GM12878 (cell line): ENCODE measurements at regions not wholly inside any gene's neighbourhood (a gene's known extent, or its start where the extent isn't known, plus 50 kb on each side); places are given as distances from the start of the nearest gene placed in this dataset.

Experiments
- ATAC-seq: fragments of 200-7000 bp; cut with Tn5 transposase; 3 replicates; pipeline ENCODE4 v1.9.1; 2020; ENCODE audit warnings: mild to moderate bottlenecking, moderate library complexity
- BruUV-seq: library from RNA; stranded (reverse); fragments of 400-500 nt; replicated peaks from 2 replicates; lab custom pipeline; 2021; lab: Mats Ljungman, UMichigan
- CTCF ChIA-PET: fragments of 300-600 bp; sonication (Branson Sonifier 250); formaldehyde crosslinking; extraction: SDS; loops from one replicate; lab custom pipeline; 2021; ENCODE audit warnings: inconsistent platforms; lab: Yijun Ruan, JAX
- POLR2A ChIA-PET: fragments of 350-600 bp; formaldehyde crosslinking; extraction: SDS; loops from one replicate; lab custom pipeline; 2021; ENCODE audit warnings: inconsistent platforms; lab: Charles Lee
- RAD21 ChIA-PET: fragments of 300-600 bp; sonication (Branson Sonifier 250); formaldehyde crosslinking; loops from one replicate; lab custom pipeline; 2023; ENCODE audit warnings: antibody characterized with exemption; ENCODE audit not compliant: unreplicated experiment; lab: Charles Lee
- SMC1A ChIA-PET: fragments of 300-600 bp; sonication (Branson Sonifier 250); formaldehyde crosslinking; loops from one replicate; lab custom pipeline; 2023; ENCODE audit not compliant: unreplicated experiment, uncharacterized antibody; lab: Charles Lee
- DNase-seq: peaks from one replicate; pipeline ENCODE4 v3.0.0-alpha.2; 2011; ENCODE audit warnings: low read depth, low spot score
- FAIRE-seq: peaks from 3 replicates; lab custom pipeline; 2011; peaks lifted over from hg19 to GRCh38; lab: Jason Lieb, UNC
- H2AFZ ChIP-seq: 2 replicates; pipeline ENCODE4 v1.6.0; 2011; ENCODE audit warnings: low read depth, low read length, control low read depth; ENCODE audit not compliant: control insufficient read depth
- H3K27ac ChIP-seq: 2 replicates; pipeline ENCODE4 v1.5.1; 2011; ENCODE audit warnings: control low read depth; ENCODE audit not compliant: control insufficient read depth, insufficient read depth
- H3K27me3 ChIP-seq, 2 experiments: replicated peaks in 1 of 2; 2 replicates each; pipeline versions ENCODE4 v1.6.0 to v1.6.1; 2011; ENCODE audit warnings: low read length in 1 of 2; ENCODE audit not compliant: control insufficient read depth in 2 of 2, insufficient read depth in 2 of 2
- H3K36me3 ChIP-seq, 2 experiments: 2 replicates each; pipeline ENCODE4 v1.5.1; 2011; ENCODE audit warnings: low read length in 1 of 2; ENCODE audit not compliant: control insufficient read depth in 2 of 2, insufficient read depth in 2 of 2
- H3K4me1 ChIP-seq: 2 replicates; pipeline ENCODE4 v1.6.1; 2011; ENCODE audit warnings: mild to moderate bottlenecking, low read length, moderate library complexity, mixed read lengths; ENCODE audit not compliant: control insufficient read depth, insufficient read depth
- H3K4me2 ChIP-seq: 2 replicates; pipeline ENCODE4 v1.6.0; 2011; ENCODE audit warnings: control low read depth; ENCODE audit not compliant: control insufficient read depth, insufficient read depth
- H3K4me3 ChIP-seq: fragments of 200-600 bp; sonication (generic); 2 replicates; pipeline ENCODE4 v1.5.1; 2016
- H3K79me2 ChIP-seq: 2 replicates; pipeline ENCODE4 v1.6.0; 2011; ENCODE audit warnings: low read length; ENCODE audit not compliant: control insufficient read depth, insufficient read depth
- H3K9ac ChIP-seq: 2 replicates; pipeline ENCODE4 v1.8.0; 2011; ENCODE audit warnings: low read length, control low read depth, mixed read lengths; ENCODE audit not compliant: control insufficient read depth, insufficient read depth
- H3K9me3 ChIP-seq: replicated peaks from 3 replicates; pipeline ENCODE4 v1.5.1; 2011; ENCODE audit warnings: mild to moderate bottlenecking, low read length; ENCODE audit not compliant: control insufficient read depth, insufficient read depth
- H4K20me1 ChIP-seq: 2 replicates; pipeline ENCODE4 v1.6.0; 2011; ENCODE audit not compliant: control insufficient read depth, insufficient read depth
- BHLHE40 ChIP-seq, 2 experiments: fragments of 450-650 bp in 1 of 2; IDR thresholded peaks; 2 replicates each; pipeline ENCODE4 v1.6.1; 2011 to 2017; ENCODE audit warnings: low read depth in 2 of 2, borderline replicate concordance in 1 of 2, improper control_type of control experiment in 1 of 2, low read length in 1 of 2, mild to moderate bottlenecking in 1 of 2
- EP300 ChIP-seq, 2 experiments: fragments of 150-350 bp in 1 of 2; IDR thresholded peaks; 2 replicates each; pipeline ENCODE4 v1.6.1; 2011 to 2012; ENCODE audit warnings: low read depth in 2 of 2, low read length in 2 of 2, borderline replicate concordance in 1 of 2, improper control_type of control experiment in 1 of 2, inconsistent platforms in 1 of 2; ENCODE audit not compliant: control insufficient read depth in 1 of 2
- FOXK2 ChIP-seq: fragments of 450-650 bp; IDR thresholded peaks from 2 replicates; pipeline ENCODE4 v1.6.1; 2017; ENCODE audit warnings: mild to moderate bottlenecking, moderate library complexity
- MTA3 ChIP-seq: IDR thresholded peaks from 2 replicates; pipeline ENCODE4 v1.6.1; 2012; ENCODE audit warnings: low read length, inconsistent platforms, borderline replicate concordance
- SREBF1 ChIP-seq: IDR thresholded peaks from 2 replicates; pipeline ENCODE4 v1.6.1; 2012; ENCODE audit warnings: mild to moderate bottlenecking, low read length
- WGBS: methylation state at CpG from one replicate; pipeline ENCODE4 v1.1.6; 2016; ENCODE audit warnings: low lambda C conversion rate; ENCODE audit not compliant: insufficient replicate concordance, insufficient coverage; ENCODE audit errors: missing lambda C conversion rate; 5-methylcytosine and 5-hydroxymethylcytosine counted together
- in situ Hi-C: fragments of 300-500 bp; cut with MboI; formaldehyde crosslinking; loops from 9 replicates; pipeline ENCODE4 v1.14.3; 2018; ENCODE audit warnings: mixed read lengths
- intact Hi-C: fragments of 100-400 bp; cut with micrococcal nuclease; formaldehyde crosslinking; loops from one replicate; pipeline ENCODE4 v1.14.2; 2022; ENCODE audit not compliant: unreplicated experiment
- TF ChIP-seq, protein P1 (sequence below): IDR thresholded peaks from 2 replicates; pipeline ENCODE4 v1.6.1; 2012; ENCODE audit warnings: improper control_type of control experiment, low read depth, low read length; ENCODE audit not compliant: insufficient replicate concordance
- TF ChIP-seq, protein P2 (sequence below): fragments of 450-650 bp; formaldehyde crosslinking; IDR thresholded peaks from 2 replicates; pipeline ENCODE4 v1.4.0; 2022; ENCODE audit warnings: mild to moderate bottlenecking, moderate library complexity
- TF ChIP-seq, protein P3 (sequence below): fragments of 450-650 bp; IDR thresholded peaks from 2 replicates; pipeline ENCODE4 v1.6.1; 2017; ENCODE audit warnings: borderline replicate concordance

DNA sequence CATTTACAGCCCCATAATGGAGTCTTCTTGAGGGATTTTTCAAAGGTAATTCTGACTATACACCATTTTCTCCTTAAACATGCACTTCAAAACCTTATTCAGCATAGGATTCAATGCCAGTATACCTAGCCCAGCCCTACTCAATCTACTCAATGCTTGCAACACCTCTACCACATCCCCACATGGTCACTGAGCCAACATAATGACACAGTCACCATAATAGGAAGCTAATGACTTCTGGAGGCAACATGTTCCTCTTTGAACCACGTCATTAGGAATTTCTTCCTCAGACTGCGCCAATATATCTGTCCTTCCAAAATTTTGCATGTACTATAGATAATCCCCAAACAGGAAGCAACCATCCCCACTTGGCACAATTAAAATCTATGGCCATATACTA lies 153.9 kb upstream of the SETMAR start:
- no peak for FAIRE-seq
- RAD21 ChIA-PET, result no interaction called here
- TF ChIP-seq, protein P1, sequence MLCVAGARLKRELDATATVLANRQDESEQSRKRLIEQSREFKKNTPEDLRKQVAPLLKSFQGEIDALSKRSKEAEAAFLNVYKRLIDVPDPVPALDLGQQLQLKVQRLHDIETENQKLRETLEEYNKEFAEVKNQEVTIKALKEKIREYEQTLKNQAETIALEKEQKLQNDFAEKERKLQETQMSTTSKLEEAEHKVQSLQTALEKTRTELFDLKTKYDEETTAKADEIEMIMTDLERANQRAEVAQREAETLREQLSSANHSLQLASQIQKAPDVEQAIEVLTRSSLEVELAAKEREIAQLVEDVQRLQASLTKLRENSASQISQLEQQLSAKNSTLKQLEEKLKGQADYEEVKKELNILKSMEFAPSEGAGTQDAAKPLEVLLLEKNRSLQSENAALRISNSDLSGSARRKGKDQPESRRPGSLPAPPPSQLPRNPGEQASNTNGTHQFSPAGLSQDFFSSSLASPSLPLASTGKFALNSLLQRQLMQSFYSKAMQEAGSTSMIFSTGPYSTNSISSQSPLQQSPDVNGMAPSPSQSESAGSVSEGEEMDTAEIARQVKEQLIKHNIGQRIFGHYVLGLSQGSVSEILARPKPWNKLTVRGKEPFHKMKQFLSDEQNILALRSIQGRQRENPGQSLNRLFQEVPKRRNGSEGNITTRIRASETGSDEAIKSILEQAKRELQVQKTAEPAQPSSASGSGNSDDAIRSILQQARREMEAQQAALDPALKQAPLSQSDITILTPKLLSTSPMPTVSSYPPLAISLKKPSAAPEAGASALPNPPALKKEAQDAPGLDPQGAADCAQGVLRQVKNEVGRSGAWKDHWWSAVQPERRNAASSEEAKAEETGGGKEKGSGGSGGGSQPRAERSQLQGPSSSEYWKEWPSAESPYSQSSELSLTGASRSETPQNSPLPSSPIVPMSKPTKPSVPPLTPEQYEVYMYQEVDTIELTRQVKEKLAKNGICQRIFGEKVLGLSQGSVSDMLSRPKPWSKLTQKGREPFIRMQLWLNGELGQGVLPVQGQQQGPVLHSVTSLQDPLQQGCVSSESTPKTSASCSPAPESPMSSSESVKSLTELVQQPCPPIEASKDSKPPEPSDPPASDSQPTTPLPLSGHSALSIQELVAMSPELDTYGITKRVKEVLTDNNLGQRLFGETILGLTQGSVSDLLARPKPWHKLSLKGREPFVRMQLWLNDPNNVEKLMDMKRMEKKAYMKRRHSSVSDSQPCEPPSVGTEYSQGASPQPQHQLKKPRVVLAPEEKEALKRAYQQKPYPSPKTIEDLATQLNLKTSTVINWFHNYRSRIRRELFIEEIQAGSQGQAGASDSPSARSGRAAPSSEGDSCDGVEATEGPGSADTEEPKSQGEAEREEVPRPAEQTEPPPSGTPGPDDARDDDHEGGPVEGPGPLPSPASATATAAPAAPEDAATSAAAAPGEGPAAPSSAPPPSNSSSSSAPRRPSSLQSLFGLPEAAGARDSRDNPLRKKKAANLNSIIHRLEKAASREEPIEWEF, result no peak
- TF ChIP-seq, protein P2, sequence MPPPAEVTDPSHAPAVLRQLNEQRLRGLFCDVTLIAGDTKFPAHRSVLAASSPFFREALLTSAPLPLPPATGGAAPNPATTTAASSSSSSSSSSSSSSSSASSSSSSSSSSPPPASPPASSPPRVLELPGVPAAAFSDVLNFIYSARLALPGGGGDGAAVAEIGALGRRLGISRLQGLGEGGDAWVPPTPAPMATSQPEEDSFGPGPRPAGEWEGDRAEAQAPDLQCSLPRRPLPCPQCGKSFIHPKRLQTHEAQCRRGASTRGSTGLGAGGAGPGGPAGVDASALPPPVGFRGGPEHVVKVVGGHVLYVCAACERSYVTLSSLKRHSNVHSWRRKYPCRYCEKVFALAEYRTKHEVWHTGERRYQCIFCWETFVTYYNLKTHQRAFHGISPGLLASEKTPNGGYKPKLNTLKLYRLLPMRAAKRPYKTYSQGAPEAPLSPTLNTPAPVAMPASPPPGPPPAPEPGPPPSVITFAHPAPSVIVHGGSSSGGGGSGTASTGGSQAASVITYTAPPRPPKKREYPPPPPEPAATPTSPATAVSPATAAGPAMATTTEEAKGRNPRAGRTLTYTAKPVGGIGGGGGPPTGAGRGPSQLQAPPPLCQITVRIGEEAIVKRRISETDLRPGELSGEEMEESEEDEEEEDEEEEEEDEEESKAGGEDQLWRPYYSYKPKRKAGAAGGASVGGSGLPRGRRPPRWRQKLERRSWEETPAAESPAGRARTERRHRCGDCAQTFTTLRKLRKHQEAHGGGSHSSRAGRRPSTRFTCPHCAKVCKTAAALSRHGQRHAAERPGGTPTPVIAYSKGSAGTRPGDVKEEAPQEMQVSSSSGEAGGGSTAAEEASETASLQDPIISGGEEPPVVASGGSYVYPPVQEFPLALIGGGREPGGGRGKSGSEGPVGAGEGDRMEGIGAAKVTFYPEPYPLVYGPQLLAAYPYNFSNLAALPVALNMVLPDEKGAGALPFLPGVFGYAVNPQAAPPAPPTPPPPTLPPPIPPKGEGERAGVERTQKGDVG (CRISPR knock-in tag), result no peak
- no peak for TF ChIP-seq MTA3
- no peak for TF ChIP-seq SREBF1
- TF ChIP-seq, protein P3, sequence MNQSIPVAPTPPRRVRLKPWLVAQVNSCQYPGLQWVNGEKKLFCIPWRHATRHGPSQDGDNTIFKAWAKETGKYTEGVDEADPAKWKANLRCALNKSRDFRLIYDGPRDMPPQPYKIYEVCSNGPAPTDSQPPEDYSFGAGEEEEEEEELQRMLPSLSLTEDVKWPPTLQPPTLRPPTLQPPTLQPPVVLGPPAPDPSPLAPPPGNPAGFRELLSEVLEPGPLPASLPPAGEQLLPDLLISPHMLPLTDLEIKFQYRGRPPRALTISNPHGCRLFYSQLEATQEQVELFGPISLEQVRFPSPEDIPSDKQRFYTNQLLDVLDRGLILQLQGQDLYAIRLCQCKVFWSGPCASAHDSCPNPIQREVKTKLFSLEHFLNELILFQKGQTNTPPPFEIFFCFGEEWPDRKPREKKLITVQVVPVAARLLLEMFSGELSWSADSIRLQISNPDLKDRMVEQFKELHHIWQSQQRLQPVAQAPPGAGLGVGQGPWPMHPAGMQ, result no peak
- no peak for TF ChIP-seq FOXK2
- TF ChIP-seq EP300 (IDR thresholded peaks at IDR 0.05; ENCODE audit: borderline replicate concordance in 1 of 2, control insufficient read depth in 1 of 2, low read depth in 2 of 2, low read length in 2 of 2), result no peak
- TF ChIP-seq BHLHE40 (IDR thresholded peaks at IDR 0.05; ENCODE audit: borderline replicate concordance in 1 of 2, low read depth in 2 of 2, low read length in 1 of 2), result no peak
- TF ChIP-seq, all 136 proteins: peak for 0
- ChIA-PET POLR2A (no interaction called here), SMC1A (no interaction called here), CTCF (no interaction called here)
- Histone ChIP-seq H3K4me2 (no peak overlapping the region), H3K79me2 (no peaks in the 10 kb centered on the region), H2AFZ (no peak overlapping the region), H3K36me3 (no peaks in the 10 kb centered on the region), H3K4me3 (no peak overlapping the region), H3K9ac (no peak overlapping the region), H3K27me3 (no peaks in the 10 kb centered on the region), H4K20me1 (no peaks in the 10 kb centered on the region), H3K27ac (no peak overlapping the region), H3K9me3 (no peaks in the 10 kb centered on the region), H3K4me1 (no peaks in the 10 kb centered on the region)
- BruUV-seq, result no TSS peak
- intact Hi-C loops, result no loop called here
- WGBS, result 21% methylated on average over 2 of the region's 2 CpGs
- in situ Hi-C loops, result no loop called here
- DNase-seq (no peak), ATAC-seq (no peak)
